D721Med (cell line): ENCODE measurements at regions not wholly inside any gene's neighbourhood (a gene's known extent, or its start where the extent isn't known, plus 50 kb on each side); places are given as distances from the start of the nearest gene placed in this dataset.

ENCODE experiments used
- DNase-seq: peaks from one replicate; pipeline ENCODE4 v3.0.0; 2011; ENCODE audit warnings: low spot score; ENCODE audit not compliant: insufficient read length
- FAIRE-seq: peaks from 2 replicates; lab custom pipeline; 2011; peaks lifted over from hg19 to GRCh38; lab: Jason Lieb, UNC
- TF ChIP-seq, protein P1 (sequence below): IDR thresholded peaks from 2 replicates; pipeline ENCODE4 v1.5.1; 2012; ENCODE audit warnings: mild to moderate bottlenecking, control low read depth; ENCODE audit not compliant: insufficient read depth; ENCODE audit errors: missing control alignments

DNA sequence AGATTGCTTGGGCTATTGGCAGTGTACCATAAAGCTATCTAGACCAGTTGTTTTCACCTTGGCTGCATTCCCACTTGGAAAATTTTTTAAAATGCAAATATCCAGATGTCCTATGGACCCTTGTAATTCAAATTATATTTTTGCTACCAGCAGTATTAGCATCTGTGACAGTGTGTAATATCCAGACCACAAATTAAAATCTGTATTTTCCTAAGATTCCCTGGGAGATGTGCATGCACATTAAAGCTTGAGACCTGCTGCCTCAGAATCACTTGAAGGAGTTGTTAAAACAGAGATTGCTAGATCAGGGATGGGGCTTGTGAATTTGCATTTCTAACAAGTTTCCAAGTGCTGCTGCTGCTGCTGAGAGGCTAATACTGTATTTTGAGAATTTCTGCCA, 381.2 kb upstream of the PDE4D start:
- TF ChIP-seq, protein P1, sequence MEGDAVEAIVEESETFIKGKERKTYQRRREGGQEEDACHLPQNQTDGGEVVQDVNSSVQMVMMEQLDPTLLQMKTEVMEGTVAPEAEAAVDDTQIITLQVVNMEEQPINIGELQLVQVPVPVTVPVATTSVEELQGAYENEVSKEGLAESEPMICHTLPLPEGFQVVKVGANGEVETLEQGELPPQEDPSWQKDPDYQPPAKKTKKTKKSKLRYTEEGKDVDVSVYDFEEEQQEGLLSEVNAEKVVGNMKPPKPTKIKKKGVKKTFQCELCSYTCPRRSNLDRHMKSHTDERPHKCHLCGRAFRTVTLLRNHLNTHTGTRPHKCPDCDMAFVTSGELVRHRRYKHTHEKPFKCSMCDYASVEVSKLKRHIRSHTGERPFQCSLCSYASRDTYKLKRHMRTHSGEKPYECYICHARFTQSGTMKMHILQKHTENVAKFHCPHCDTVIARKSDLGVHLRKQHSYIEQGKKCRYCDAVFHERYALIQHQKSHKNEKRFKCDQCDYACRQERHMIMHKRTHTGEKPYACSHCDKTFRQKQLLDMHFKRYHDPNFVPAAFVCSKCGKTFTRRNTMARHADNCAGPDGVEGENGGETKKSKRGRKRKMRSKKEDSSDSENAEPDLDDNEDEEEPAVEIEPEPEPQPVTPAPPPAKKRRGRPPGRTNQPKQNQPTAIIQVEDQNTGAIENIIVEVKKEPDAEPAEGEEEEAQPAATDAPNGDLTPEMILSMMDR: no peak
- DNase-seq: no peak
- no peak for FAIRE-seq

DNA sequence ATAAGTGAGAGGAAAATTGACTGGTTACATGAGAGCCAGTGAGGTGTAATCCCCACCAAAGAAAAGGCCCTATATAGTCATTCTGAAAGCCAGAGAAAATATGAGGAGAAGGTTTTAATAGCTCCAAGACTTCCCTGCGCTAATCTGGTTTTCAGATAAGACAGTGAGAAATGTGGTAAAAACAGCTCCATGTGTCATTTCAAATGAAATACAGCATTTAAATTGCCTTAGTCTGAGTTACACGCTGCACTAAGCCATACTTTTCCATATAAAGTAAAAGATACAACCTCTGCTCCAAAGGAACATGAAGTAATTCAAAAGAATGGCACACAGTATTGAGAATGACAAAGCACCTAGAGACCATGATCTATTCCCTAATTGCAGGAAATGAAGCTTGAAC, 378.0 kb upstream of the PDE4D start:
- FAIRE-seq: peak; percentile 46
- TF ChIP-seq, protein P1: no peak
- no peak for DNase-seq

GRCh38 chr5:60267907-60268306, 374.4 kb upstream of the PDE4D start:
- FAIRE-seq (no peak), DNase-seq (no peak)
- TF ChIP-seq, protein P1: no peak

GRCh38 chr5:60263346-60263745, 369.8 kb upstream of the PDE4D start:
- no peak for FAIRE-seq

DNA sequence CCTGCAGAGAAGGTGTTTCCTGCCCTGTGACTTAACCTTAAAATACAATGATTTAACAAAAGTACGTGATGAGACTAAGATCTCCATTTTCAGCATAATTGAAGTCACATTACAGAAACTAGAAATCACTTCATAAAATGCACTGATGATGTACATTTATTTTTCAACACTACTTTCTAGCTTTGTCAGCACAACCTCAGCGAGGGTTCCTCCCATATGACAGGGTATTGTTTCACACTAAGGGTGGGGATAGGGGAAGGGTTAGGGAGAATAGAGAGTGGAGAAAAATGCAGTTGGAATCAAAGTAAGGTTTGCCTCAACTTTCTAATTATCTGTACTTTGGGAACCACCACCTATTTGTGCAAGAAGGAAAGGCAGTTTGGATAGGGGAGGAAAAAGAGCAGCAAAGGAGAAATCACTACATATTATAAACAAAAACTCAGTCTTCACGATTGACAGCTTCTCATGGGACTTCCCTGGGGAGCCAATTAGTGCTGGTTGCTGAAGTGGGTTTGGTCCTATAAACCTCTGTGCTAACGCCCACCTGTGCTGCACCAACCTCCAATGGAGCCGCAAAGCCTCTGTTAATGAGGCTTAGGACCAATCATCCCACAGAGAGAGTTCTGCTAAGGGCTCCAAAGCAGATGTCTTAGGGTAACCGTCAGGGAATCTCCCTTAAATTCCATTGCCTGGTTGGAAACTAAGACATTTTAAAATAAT, 369.2 kb upstream of the PDE4D start:
- DNase-seq: no peak
- TF ChIP-seq, protein P1: no peak
- no peak for FAIRE-seq

More at GRCh38 chr5:60263346-60263745, 369.8 kb upstream of the PDE4D start:
- TF ChIP-seq, protein P1: no peak
- DNase-seq: no peak

DNA sequence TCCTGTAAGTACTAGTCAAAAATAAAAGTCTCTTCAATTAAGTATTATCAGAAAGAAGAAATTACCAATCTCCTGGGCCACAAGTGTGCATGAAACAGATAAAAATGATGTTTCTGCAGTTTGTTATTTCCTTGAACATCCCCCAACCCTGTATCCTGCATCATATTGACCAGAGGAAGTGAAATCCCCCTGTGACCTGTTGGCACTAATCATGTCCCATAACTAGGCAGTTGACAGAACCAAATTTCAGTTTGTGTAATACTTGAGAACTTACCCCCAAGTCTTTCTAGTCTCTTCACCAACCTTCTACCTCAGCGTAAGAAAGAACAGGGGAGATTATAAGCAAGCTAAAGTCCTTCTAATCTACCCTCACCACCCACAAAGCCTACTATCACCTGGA, 368.2 kb upstream of the PDE4D start:
- TF ChIP-seq, protein P1: no peak
- FAIRE-seq (no peak), DNase-seq (no peak)

DNA sequence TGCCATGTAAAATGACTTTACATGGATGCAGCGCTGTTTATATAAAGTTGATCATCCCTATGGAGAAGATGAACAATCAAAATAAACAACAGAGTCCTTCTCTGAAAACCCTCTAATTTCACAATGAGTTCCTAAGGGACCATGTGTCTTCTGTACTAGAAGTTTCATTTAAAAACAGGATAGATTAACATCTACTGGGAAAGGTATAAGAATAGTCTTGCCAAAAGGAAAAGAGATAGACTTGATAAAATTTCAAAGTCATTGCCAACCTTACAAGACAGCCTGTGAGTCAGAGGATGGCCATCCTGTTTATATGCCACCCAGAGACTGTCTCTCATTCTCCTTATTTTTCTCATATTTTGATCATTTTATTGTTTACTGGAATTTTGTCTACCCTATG, 367.1 kb upstream of the PDE4D start:
- DNase-seq (no peak), FAIRE-seq (no peak)
- TF ChIP-seq, protein P1: no peak
